T-cell (primary cell): ENCODE measurements at regions not wholly inside any gene's neighbourhood (a gene's known extent, or its start where the extent isn't known, plus 50 kb on each side); places are given as distances from the start of the nearest gene placed in this dataset.

Source experiments
- ATAC-seq, 4 experiments: fragments of 200-7000 bp in 3 of 4; fragments of 150-1000 bp in 1 of 4; cut with Tn5 transposase; replicated peaks in 1 of 4; 1 replicate in 3 of 4; 2 replicates in 1 of 4; pipeline ENCODE4 v1.10.0; 2021; ENCODE audit warnings: moderate library complexity in 3 of 4, mild to moderate bottlenecking in 2 of 4, moderate number of reproducible peaks in 1 of 4
- CTCF ChIA-PET, 2 donors: fragments of 300-600 bp; sonication (Branson Sonifier 250); formaldehyde crosslinking; loops; one replicate each; lab custom pipeline; 2022; ENCODE audit warnings: antibody characterized with exemption in 2 of 2; lab: Charles Lee
- POLR2A ChIA-PET, 2 donors: fragments of 300-600 bp; sonication (Branson Sonifier 250); formaldehyde crosslinking; loops; one replicate each; lab custom pipeline; 2022; ENCODE audit warnings: antibody characterized with exemption in 2 of 2; lab: Charles Lee
- DNase-seq, 35 experiments: peaks; one replicate each; pipeline versions ENCODE4 v3.0.0 to v3.0.0-alpha.2; 2013 to 2023
- H3K27ac ChIP-seq: one replicate; pipeline ENCODE4 v1.5.1; 2013; ENCODE audit warnings: low read length
- H3K27me3 ChIP-seq, 2 experiments: replicated peaks in 1 of 2; 1 replicate in 1 of 2; 2 replicates in 1 of 2; pipeline versions ENCODE4 v1.6.1 to v1.7.0; 2013; ENCODE audit warnings: low read length in 1 of 2, mixed read lengths in 1 of 2; ENCODE audit not compliant: control insufficient read depth in 2 of 2, insufficient read depth in 2 of 2; ENCODE audit errors: extremely low read depth in 1 of 2
- H3K36me3 ChIP-seq, 2 donors: 1 replicate in 1 of 2; 2 replicates in 1 of 2; pipeline versions ENCODE4 v1.6.1 to v1.7.0; 2013; ENCODE audit warnings: low read length in 1 of 2; ENCODE audit not compliant: control insufficient read depth in 2 of 2, insufficient read depth in 1 of 2; ENCODE audit errors: extremely low read depth in 1 of 2
- H3K4me1 ChIP-seq, 2 experiments: 1 replicate in 1 of 2; 2 replicates in 1 of 2; pipeline versions ENCODE4 v1.6.1 to v1.7.0; 2013; ENCODE audit warnings: low read length in 2 of 2, mixed read lengths in 1 of 2; ENCODE audit not compliant: insufficient read depth in 2 of 2, control insufficient read depth in 1 of 2; ENCODE audit errors: extremely low read depth in 1 of 2
- H3K4me3 ChIP-seq, 2 donors: 1 replicate in 1 of 2; 2 replicates in 1 of 2; pipeline versions ENCODE4 v1.5.1 to v1.7.0; 2013; ENCODE audit warnings: mild to moderate bottlenecking in 2 of 2, low read length in 1 of 2, moderate library complexity in 1 of 2; ENCODE audit not compliant: control insufficient read depth in 1 of 2; ENCODE audit errors: extremely low read depth in 1 of 2
- H3K9me3 ChIP-seq: 2 replicates; pipeline ENCODE4 v1.7.0; 2013
- H3K27ac Mint-ChIP-seq, 2 donors: one replicate each; pipeline ENCODE4 v1.8.0; 2020 to 2021; ENCODE audit warnings: mild to moderate bottlenecking in 2 of 2, mixed read lengths in 2 of 2
- H3K27me3 Mint-ChIP-seq, 2 donors: one replicate each; pipeline ENCODE4 v1.8.0; 2021 to 2022; ENCODE audit warnings: mixed read lengths in 2 of 2
- H3K36me3 Mint-ChIP-seq: one replicate; pipeline ENCODE4 v1.8.0; 2021; ENCODE audit warnings: mixed read lengths
- H3K4me1 Mint-ChIP-seq, 3 donors: one replicate each; pipeline ENCODE4 v1.8.0; 2020 to 2022; ENCODE audit warnings: mixed read lengths in 3 of 3, mild to moderate bottlenecking in 1 of 3
- H3K4me3 Mint-ChIP-seq, 3 donors: one replicate each; pipeline ENCODE4 v1.8.0; 2020 to 2022; ENCODE audit warnings: mild to moderate bottlenecking in 3 of 3, mixed read lengths in 3 of 3, moderate library complexity in 3 of 3
- H3K9me3 Mint-ChIP-seq, 3 donors: one replicate each; pipeline ENCODE4 v1.8.0; 2020 to 2022; ENCODE audit warnings: mixed read lengths in 3 of 3
- WGBS: methylation state at CpG from one replicate; pipeline ENCODE4 v1.1.5; 2013; ENCODE audit warnings: missing lambda C conversion rate; ENCODE audit not compliant: insufficient coverage; 5-methylcytosine and 5-hydroxymethylcytosine counted together

- DNase-seq (no peak), ATAC-seq (no peak)
- ChIA-PET POLR2A (interaction anchor here in 1 of 2 donors (0.6 kb wide), 1 partner anchor 65 kb away, joined by 3 read pairs; no protein-coding TSS in a partner anchor), CTCF (no interaction called here)
- WGBS, result no CpG with 5 or more reads among the region's 1 CpG
- Histone ChIP-seq H3K4me1 (no peaks in the 10 kb centered on the region), H3K27ac (no peak overlapping the region), H3K36me3 (no peaks in the 10 kb centered on the region), H3K27me3 (no peaks in the 10 kb centered on the region), H3K4me3 (no peak overlapping the region), H3K9me3 (no peaks in the 10 kb centered on the region)
- Mint-ChIP-seq H3K4me3 (no peak overlapping the region), H3K36me3 (no peaks in the 10 kb centered on the region), H3K4me1 (no peaks in the 10 kb centered on the region), H3K27ac (no peak overlapping the region), H3K9me3 (peaks cover 5 to 8% (median 7%) of the 10 kb centered on the region in 3 donors), H3K27me3 (no peaks in the 10 kb centered on the region)
These were observed 326.9 kb upstream of the SLIT2 start for GRCh38 chr4:19924761-19925160.

GRCh38 chr4:19915276-19915675, 336.4 kb upstream of the SLIT2 start:
- no peak for DNase-seq
- H3K36me3 Mint-ChIP-seq, result no peaks in the 10 kb centered on the region
- Histone ChIP-seq H3K27me3 (no peaks in the 10 kb centered on the region), H3K4me1 (no peaks in the 10 kb centered on the region), H3K9me3 (no peaks in the 10 kb centered on the region), H3K27ac (no peak overlapping the region), H3K36me3 (no peaks in the 10 kb centered on the region), H3K4me3 (no peak overlapping the region)
- no CpG with 5 or more reads among the region's 3 CpGs for WGBS
- H3K27me3 Mint-ChIP-seq, result no peaks in the 10 kb centered on the region
- H3K9me3 Mint-ChIP-seq, result peaks cover 10 to 32% (median 14%) of the 10 kb centered on the region in 3 donors
- no peaks in the 10 kb centered on the region for H3K4me1 Mint-ChIP-seq
- no peak for ATAC-seq
- POLR2A ChIA-PET, result no interaction called here
- CTCF ChIA-PET, result no interaction called here
- H3K27ac Mint-ChIP-seq, result no peak overlapping the region
- H3K4me3 Mint-ChIP-seq, result no peak overlapping the region

- Mint-ChIP-seq H3K27me3 (no peaks in the 10 kb centered on the region), H3K27ac (no peak overlapping the region), H3K4me3 (no peak overlapping the region), H3K4me1 (no peaks in the 10 kb centered on the region), H3K9me3 (peaks cover 10 to 28% (median 14%) of the 10 kb centered on the region in 3 donors), H3K36me3 (no peaks in the 10 kb centered on the region)
- WGBS, result no CpG with 5 or more reads among the region's 2 CpGs
- H3K27ac ChIP-seq, result no peak overlapping the region
- no peaks in the 10 kb centered on the region for H3K9me3 ChIP-seq
- no peak overlapping the region for H3K4me3 ChIP-seq
- no peaks in the 10 kb centered on the region for H3K36me3 ChIP-seq
- H3K27me3 ChIP-seq, result no peaks in the 10 kb centered on the region
- ATAC-seq (no peak), DNase-seq (no peak)
- POLR2A ChIA-PET, result no interaction called here
- CTCF ChIA-PET, result no interaction called here
- H3K4me1 ChIP-seq, result no peaks in the 10 kb centered on the region
These were observed 338.1 kb upstream of the SLIT2 start for GRCh38 chr4:19913650-19914049.

- no CpG with 5 or more reads among the region's 1 CpG for WGBS
- Histone ChIP-seq H3K36me3 (no peaks in the 10 kb centered on the region), H3K4me1 (no peaks in the 10 kb centered on the region), H3K4me3 (no peak overlapping the region), H3K9me3 (no peaks in the 10 kb centered on the region), H3K27ac (no peak overlapping the region), H3K27me3 (no peaks in the 10 kb centered on the region)
- no peaks in the 10 kb centered on the region for H3K36me3 Mint-ChIP-seq
- ATAC-seq (no peak), DNase-seq (no peak)
- no peak overlapping the region for H3K27ac Mint-ChIP-seq
- H3K9me3 Mint-ChIP-seq, result peaks cover 9 to 19% (median 10%) of the 10 kb centered on the region in 3 donors
- H3K27me3 Mint-ChIP-seq, result no peaks in the 10 kb centered on the region
- no peak overlapping the region for H3K4me3 Mint-ChIP-seq
- no peaks in the 10 kb centered on the region for H3K4me1 Mint-ChIP-seq
- CTCF ChIA-PET, result no interaction called here
- POLR2A ChIA-PET, result no interaction called here
These were observed 340.7 kb upstream of the SLIT2 start for GRCh38 chr4:19910861-19911525.

GRCh38 chr4:19905024-19905423, 346.7 kb upstream of the SLIT2 start:
- Mint-ChIP-seq H3K4me1 (no peaks in the 10 kb centered on the region), H3K27ac (no peak overlapping the region), H3K4me3 (no peak overlapping the region), H3K9me3 (peaks cover 0 to 15% (median 7%) of the 10 kb centered on the region in 3 donors), H3K36me3 (no peaks in the 10 kb centered on the region), H3K27me3 (no peaks in the 10 kb centered on the region)
- ChIA-PET CTCF (no interaction called here), POLR2A (no interaction called here)
- H3K4me3 ChIP-seq, result no peak overlapping the region
- WGBS, result no CpG with 5 or more reads among the region's 3 CpGs
- H3K27ac ChIP-seq, result no peak overlapping the region
- DNase-seq (no peak), ATAC-seq (no peak)
- H3K36me3 ChIP-seq, result no peaks in the 10 kb centered on the region
- H3K9me3 ChIP-seq, result no peaks in the 10 kb centered on the region
- H3K4me1 ChIP-seq, result no peaks in the 10 kb centered on the region
- H3K27me3 ChIP-seq, result no peaks in the 10 kb centered on the region

- CTCF ChIA-PET, result no interaction called here
- H3K4me3 Mint-ChIP-seq, result no peak overlapping the region
These were observed 363.1 kb upstream of the SLIT2 start for GRCh38 chr4:19888587-19888986.

GRCh38 chr4:19883841-19884240, 367.9 kb upstream of the SLIT2 start:
- no peaks in the 10 kb centered on the region for H3K4me1 Mint-ChIP-seq
- DNase-seq, result no peak
- Histone ChIP-seq H3K4me1 (no peaks in the 10 kb centered on the region), H3K36me3 (no peaks in the 10 kb centered on the region), H3K9me3 (no peaks in the 10 kb centered on the region), H3K27ac (no peak overlapping the region), H3K27me3 (no peaks in the 10 kb centered on the region), H3K4me3 (no peak overlapping the region)
- no peak overlapping the region for H3K27ac Mint-ChIP-seq
- H3K9me3 Mint-ChIP-seq, result peaks cover 15 to 21% (median 20%) of the 10 kb centered on the region in 3 donors
- POLR2A ChIA-PET, result no interaction called here
- no peak overlapping the region for H3K4me3 Mint-ChIP-seq
- CTCF ChIA-PET, result no interaction called here
- ATAC-seq, result no peak
- no peaks in the 10 kb centered on the region for H3K36me3 Mint-ChIP-seq
- no peaks in the 10 kb centered on the region for H3K27me3 Mint-ChIP-seq

More at GRCh38 chr4:19888587-19888986, 363.1 kb upstream of the SLIT2 start:
- POLR2A ChIA-PET, result no interaction called here
- H3K27me3 ChIP-seq, result no peaks in the 10 kb centered on the region
- no peak overlapping the region for H3K27ac ChIP-seq
- no peaks in the 10 kb centered on the region for H3K36me3 ChIP-seq
- no peak overlapping the region for H3K27ac Mint-ChIP-seq
- H3K4me1 ChIP-seq, result no peaks in the 10 kb centered on the region
- DNase-seq (no peak), ATAC-seq (no peak)
- H3K9me3 Mint-ChIP-seq, result peaks cover 13 to 15% (median 13%) of the 10 kb centered on the region in 3 donors
- H3K27me3 Mint-ChIP-seq, result no peaks in the 10 kb centered on the region
- H3K4me1 Mint-ChIP-seq, result no peaks in the 10 kb centered on the region
- H3K9me3 ChIP-seq, result no peaks in the 10 kb centered on the region
- no peak overlapping the region for H3K4me3 ChIP-seq
- 91% methylated on average over 1 of the region's 2 CpGs for WGBS
- H3K36me3 Mint-ChIP-seq, result no peaks in the 10 kb centered on the region
